GM11168 (cell line): ENCODE measurements at regions not wholly inside any gene's neighbourhood (a gene's known extent, or its start where the extent isn't known, plus 50 kb on each side); places are given as distances from the start of the nearest gene placed in this dataset.

Source experiments
- in situ Hi-C: fragments of 300-500 bp; cut with MboI; formaldehyde crosslinking; loops from one replicate; pipeline ENCODE4 v1.12.0; 2022; ENCODE audit warnings: low sequenced_read_pairs; ENCODE audit not compliant: unreplicated experiment

DNA sequence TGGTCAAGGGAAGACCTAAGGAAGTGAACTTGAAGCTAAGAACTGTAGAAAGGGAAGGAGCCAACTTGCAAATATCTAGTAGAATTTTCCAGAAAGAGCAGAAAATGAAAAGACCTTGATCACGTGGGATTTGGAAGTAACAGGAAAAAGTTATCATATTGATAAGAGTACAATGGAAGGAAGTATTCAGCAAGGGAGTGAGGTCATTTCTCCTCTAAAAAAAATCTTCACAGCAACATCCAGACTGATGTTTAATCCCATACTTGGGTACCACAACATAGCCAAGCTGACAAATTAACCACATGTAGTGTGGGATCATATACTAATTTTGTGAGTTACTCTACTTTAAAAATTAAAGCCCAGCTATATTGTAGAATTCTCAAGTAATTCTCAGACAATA, 207.0 kb upstream of the CXCL12 start:
- in situ Hi-C loops = no loop called here

DNA sequence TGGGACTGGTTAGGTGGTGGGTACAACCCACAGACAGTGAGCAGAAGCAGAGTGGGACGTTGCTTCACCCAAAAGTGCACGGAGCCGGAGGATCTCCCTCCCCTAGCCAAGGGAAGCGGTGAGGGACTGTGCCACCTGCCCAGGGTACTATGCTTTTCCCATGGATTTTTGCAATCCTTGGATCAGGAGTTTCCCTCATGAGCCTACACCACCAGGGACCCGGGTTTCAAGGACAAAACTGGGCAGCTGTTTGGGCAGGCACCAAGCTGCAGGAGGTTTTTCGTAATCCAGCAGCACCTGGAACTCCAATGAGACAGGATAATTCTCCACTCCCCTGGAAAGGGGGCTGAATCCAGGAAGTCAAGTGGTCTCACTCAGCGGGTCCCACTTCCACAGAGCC, 209.1 kb upstream of the CXCL12 start:
- in situ Hi-C loops = no loop called here

DNA sequence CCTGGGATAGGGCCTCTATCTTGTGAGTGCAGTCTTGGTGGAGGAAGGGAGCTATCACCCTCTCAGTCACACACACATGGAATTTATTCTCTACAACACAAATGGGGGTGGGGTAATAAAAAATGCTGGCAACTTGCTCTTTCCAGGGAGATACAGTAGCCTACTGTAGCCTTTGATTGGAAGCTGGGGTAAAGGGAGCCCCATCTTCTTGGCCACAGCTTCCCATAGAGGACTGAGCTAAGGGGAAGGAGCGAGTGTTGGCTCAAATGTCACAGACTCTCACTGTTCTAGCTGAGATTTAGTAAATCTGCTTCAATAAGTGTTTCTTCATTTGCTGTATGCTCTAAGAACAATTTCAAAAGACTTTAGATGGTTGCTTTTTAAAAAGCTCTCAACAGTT, 222.2 kb upstream of the CXCL12 start:
- in situ Hi-C loops = no loop called here

DNA sequence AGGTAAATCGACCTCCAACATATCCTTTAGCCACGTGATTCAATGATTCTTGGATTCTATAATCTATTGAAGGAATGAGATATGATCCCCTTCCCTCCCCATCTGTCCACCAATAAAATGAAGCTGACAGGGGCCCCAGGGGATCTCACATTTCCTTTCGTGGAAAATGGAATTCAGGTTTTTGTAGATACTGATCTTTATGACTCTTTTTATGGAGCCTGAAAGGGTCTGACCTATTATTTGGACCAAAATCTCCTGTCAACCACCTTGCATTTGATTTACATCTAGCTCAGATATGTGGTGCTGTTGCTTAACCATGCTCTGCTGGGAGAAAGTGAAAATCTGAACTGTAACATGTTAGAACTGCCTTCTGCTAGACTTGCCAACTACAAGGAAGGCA, 234.0 kb upstream of the CXCL12 start:
- in situ Hi-C loops = no loop called here

DNA sequence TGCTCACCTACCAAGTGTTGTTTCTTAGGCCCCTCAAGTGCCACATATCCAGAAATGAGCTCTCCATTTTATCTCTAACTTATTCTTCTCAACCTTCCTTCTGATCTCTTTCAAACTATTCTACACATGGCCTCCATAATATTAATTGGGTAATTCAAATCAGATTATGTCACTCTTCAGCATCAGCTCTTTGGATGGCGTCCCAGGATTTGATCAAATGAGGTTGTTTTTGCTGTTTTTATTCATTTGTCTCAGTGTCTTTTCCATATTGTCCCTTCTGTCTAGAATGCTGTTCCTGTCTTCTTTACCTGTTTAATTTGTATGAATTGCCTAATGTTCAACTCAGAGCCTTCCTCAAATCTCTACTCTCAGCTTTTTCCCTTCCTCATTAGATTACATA, 234.6 kb upstream of the CXCL12 start:
- in situ Hi-C loops = no loop called here

DNA sequence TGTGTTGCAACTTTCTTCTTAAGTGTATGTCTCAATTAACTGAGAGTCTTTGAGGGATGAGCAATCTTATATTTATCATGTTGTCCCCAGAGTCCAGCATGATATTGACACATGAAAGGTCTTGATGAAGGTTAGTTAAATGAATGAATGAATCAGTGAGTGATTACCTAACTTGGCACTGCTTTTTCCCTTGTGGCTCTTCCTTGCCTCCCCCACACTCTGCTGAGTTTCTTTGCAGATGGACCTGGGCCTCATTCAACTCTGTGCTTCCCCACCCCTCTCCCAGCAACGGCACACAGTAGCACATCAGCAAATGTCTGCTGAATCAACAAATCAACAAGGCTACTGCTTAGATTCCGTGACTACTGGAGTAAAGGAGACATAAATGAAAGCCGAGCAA, 235.1 kb upstream of the CXCL12 start:
- in situ Hi-C loops = no loop called here

DNA sequence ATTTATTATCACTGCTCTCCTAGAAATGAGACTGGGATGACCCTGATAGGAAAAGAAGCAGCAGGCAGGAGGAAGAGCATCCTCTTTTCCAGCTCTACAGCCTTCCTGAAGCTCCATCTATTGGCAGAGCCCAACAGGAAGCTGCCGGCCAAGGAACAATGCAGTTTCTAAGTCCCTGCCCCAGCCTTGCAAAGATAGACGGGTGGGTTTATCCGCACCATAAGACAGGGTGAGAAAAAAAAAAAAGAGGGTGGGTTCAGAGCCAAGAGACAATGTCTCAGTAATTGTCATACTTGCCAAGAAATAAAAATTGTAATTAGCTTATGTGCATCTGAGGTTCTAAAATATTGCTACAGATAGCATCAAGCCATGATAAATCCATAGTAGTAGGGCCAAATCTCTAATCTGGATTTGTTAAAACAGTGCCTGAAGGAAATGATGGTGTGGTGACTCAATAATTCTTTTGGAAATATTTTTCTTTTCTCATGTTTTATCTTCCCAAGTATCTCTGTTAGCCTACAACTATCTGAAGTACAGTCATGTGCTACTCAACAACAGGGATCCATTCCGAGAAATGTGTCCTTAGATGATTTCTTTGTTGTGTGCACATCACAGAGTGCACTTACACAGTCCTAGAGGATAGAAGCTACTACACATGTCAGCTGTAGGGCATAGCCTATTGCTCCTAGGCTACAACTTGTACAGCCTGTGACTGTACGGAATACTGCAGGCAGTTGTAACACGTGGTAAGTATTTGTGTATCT, 242.9 kb upstream of the CXCL12 start:
- in situ Hi-C loops = no loop called here

DNA sequence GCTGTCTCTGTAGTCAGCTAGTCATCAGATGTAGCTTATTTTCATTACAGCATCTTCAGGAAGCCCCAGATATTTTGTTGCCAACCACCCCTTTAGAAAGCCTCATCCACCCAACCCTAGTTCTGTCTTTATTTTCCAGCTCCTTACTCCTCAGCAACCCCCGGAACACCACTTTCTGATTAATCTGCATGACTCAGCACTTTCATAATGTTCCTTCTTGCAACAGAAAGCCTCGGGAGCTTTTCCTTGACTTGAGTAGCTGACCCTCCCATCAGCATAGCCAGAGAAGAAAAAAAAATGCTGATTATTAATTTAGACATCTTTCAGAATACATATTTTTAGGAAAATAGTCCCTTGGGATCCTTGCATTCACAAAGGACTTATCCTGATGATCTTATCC, 244.0 kb upstream of the CXCL12 start:
- in situ Hi-C loops = no loop called here

DNA sequence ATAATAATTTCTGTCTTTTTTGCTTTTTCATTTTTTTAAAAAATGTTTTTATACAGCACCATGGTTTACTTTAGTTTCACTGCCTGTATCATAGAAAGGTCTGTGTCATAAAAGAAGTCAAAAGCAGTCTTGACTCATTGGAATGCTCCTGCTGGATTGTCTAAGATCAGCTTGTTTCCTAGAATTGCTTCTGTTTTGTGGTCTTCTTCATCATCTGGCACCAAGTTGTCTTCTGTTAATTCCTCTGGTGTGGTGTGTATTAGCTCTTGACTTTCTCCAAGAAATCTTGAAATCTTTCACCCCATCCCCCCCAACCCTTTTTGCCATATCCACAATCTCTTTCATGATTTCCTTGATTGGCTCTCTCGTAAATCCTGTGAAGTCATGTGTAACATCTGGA, 250.3 kb upstream of the CXCL12 start:
- in situ Hi-C loops = no loop called here

DNA sequence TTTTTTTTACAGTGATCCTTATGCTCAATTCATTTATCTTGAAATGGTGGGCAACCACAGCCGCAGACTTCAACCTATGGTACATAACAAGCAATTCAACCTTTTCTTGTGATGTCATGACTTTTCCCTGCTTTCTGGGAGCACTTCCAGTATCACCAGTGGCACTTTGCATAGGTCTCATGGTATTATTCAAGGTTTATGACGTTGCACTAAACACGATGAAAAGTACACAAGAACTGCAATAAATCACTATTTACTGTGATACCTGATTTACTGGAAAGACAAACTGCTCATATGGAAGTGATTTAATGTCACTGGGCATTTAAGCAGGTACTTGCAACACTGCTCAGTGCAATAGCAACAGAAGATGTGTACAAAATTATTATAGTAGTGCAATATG, 251.7 kb upstream of the CXCL12 start:
- in situ Hi-C loops = no loop called here

DNA sequence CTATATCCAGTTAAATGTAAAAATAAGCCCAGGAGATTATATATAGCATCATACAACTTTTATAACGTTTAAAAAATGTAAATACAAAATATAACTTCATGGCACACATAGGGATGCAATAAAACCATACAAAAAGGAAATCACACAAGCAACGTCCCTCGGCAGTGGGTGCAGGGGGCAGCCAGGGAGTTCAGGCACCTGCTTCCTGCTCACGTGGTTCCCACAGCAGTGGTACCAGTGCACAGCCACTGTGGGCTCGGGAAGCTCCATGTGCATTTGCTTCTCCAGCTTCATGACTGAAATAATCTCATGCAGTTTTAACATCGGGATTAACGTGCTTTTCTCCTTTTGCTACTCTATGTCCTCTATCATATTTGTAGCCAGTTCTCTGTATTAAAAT, 255.5 kb upstream of the CXCL12 start:
- in situ Hi-C loops = no loop called here

DNA sequence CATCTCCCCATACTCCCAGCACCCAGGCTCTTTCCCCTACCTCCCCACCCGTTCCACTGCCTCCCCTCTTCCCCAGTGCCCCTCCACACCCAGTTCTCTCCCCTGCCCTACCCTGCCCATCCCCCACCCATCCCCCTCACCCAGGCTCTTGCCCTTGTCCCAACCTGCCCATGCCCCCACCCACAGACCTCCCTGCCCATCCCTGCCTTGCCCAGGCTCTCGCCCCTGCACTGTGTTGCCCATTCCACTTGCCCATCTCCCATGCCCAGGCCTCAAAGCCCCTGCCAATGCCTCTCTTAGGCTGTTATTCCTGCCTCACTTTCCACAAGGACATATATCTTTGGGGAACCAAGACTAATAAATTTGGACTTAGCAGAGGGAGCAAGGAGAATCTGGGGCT, 262.6 kb upstream of the CXCL12 start:
- in situ Hi-C loops = no loop called here

DNA sequence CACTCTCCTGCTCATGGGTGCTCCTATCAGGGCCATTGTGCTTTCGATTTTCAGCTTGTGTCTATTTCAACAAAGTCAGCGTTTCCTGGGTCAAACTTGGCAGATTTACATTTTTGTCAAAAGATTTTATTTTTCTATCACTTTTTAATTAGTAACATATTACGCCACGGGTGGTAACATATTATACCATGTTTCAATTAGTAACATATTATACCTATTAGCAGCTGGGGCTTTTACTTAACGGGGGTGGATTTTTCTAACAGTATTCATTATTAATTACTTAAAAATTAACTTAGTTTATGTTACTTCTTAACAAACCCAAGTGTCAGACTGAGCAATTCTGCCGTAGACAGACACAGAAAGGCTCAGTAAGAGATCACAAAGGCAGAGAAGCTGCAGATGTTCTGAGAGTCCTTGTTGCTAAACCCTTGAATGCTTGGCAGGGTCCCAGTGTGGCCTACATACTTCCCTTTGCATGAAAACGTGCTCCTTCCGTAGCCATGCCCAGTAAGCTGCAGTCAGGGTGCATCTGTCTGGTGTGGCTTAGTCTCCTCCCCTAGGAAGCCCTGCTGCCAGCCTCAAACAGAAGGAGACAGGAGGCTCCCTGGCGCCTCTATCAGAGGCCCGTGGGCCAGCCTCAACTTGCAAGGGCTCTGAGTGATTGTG, 263.1 kb upstream of the CXCL12 start:
- in situ Hi-C loops = no loop called here

DNA sequence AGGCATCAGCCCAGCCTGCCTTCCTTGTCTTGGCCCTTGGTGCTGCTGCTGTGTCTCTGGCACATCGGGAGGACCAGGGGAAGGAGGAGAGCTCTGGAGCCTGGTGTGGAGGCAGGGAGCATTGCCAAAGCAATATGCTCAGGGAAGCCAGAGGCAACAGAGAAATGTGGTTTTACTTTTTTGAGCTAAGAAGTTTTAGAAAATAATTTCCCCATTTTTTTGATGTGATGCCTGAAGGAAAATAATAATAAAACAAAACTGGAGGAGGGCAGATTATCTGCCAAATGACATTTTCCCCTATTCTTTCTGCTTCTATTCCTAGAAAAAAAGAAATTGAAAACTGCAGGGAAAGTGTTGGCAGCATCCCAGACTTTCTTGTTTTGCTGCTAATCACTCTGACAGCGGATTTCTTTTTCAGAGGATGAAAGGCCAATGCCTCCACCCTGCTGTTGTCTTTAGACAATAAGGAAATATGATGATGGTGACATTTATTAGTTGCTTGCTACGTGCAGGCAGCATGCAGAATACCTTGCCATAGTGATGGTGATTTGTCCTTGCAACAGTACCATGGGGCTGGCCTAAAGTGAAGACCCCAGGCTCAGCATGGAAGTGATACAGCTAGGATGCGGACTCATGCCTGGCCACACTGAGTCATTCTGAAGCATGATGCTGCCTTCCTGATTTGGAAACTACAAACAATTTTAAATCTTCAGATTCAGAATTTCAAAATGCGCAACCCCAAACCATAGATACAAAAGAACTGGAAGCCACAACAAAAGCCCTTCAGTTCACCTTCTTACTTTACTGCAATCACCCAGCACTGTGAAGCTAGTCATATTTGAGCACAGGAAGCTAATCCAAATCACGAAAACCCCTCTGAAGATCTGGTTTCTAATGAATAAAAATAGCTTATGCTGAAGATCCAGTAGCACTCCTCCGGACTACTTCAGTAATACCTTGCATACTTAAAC, 260.2 kb upstream of the TMEM72 start:
- in situ Hi-C loops = no loop called here

DNA sequence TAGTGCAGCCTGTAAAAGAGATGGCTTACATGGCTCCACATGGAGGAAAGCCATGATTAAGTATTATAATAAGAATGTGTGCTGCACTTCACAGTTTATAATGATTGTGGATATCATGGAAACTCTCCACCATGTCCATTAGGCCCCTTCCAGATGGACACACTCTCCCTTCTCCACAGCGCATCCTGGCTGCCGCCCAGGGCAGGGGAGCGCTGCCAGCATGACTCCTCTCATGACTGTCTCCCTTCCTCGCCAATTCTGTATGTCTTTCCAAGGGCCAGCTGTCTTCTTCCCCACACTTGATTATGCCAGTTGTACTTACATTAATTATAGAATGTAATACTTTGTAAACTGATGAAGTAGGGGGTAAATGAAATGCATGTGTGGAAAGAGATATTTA, 259.3 kb upstream of the TMEM72 start:
- in situ Hi-C loops = no loop called here

DNA sequence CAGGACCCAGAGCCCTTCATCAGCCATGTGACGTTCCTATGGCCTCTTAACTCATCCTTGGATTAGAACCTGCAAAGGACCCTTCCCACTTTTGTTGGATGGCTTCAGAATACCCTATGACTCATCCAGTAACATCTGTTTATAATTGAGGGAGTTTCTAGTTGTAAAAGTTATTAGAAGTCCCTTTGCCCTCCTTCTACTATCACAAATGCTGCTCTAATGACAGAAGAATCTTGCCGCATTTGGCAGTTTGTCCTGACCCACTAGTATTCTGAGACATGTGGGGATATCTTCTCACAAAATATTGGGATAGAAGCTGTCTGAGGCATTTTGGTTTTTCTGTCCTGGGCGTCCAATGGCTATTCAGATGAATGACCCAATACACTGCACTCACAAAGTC, 251.8 kb upstream of the TMEM72 start:
- in situ Hi-C loops = no loop called here

DNA sequence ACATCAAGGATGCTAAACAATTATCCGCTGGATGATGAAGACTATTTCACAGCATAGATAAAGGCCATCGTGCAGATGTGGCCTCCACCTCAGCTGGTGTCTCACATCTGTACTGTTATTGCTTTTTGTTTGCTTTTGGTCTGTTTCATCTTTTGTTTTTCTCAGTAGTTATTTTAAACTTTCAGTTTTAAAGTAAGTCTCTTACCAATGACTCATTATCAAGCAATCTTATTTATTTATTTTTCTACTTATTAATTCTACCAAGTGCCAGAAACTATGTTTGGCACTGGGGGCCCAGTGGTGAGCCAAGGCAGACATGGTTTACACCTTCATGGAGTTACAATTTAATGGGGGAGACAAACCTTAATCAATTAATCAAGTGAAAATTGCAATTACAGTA, 250.9 kb upstream of the TMEM72 start:
- in situ Hi-C loops = no loop called here

DNA sequence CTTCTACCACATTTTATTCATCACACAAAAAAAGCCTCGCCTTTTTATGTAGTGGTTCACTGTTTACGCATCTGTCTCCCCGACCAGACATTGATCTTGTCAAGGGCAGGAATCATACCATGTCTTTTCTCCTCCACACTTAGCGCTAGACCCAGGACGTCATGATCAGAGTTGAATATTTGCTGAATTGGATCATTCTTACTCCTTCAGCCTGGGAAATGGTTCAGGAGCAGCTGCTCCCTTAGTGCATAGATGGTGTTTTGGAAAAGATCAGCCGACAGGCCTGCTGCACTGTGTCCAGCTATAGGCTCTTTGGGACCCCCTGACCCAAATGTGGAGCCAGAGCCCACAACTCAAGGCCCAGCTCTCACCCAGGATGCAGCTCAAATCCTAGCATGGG, 249.1 kb upstream of the TMEM72 start:
- in situ Hi-C loops = no loop called here

DNA sequence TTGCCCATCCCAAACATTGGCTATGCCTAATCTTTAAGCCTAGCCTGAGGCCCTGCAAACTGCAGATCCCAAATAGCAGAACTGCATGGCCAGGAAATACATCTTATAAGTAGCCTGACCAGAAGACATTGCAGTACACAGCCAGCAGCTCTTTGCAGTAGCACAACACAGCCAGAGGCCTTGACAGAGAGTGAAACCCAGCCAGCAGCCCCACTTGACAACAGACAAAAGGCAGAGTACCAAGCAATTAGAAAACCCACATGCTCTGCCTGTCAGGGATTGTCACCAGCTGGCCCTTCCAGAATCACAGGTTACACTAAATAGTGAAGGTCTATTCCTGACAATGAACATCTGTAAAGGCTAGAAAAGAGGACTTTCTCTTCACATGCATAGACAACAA, 242.8 kb upstream of the TMEM72 start:
- in situ Hi-C loops = no loop called here

DNA sequence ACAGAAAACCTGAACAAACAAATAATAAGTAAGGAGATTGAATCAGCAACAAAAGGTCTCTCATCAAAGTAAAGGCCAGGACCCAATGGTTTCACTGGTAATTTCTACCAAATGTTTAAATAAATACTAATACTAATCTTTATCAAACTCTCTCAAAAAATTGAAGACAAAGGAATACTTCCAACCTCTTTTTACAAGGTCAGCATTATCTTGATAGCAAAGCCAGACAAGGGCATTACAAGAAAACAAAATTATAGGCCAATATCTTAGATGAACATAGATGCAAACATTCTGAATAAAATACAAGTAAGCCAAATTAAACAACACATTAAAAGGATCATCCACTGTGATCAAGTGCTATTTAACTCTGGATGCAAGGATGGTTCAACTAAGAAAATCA, 239.8 kb upstream of the TMEM72 start:
- in situ Hi-C loops = no loop called here
